Kidney epithelial cell (primary cell): ENCODE measurements at regions not wholly inside any gene's neighbourhood (a gene's known extent, or its start where the extent isn't known, plus 50 kb on each side); places are given as distances from the start of the nearest gene placed in this dataset.
"Not testable (repeated sequence)": the region's sequence is repeated elsewhere in the genome, so short reads cannot be mapped to it uniquely, and the experiment has no call there.

Source experiments
- DNase-seq: peaks from one replicate; pipeline ENCODE4 v3.0.0-alpha.2; 2010; ENCODE audit warnings: low read depth
- H3K27me3 ChIP-seq: 2 replicates; pipeline ENCODE4 v1.6.0; 2011; ENCODE audit warnings: low read length; ENCODE audit not compliant: control insufficient read depth, insufficient read depth
- H3K36me3 ChIP-seq: 2 replicates; pipeline ENCODE4 v1.5.1; 2011; ENCODE audit warnings: low read length; ENCODE audit not compliant: control insufficient read depth, insufficient read depth
- H3K4me3 ChIP-seq: 2 replicates; pipeline ENCODE4 v1.5.1; 2011; ENCODE audit warnings: low read depth, mild to moderate bottlenecking, control low read depth, low read length
- CTCF ChIP-seq: IDR thresholded peaks from 2 replicates; pipeline ENCODE4 v1.5.1; 2011; ENCODE audit warnings: mild to moderate bottlenecking, moderate library complexity, low read length, control low read depth, inconsistent platforms; ENCODE audit not compliant: insufficient read depth, poor library complexity, severe bottlenecking

GRCh38 chr2:239803102-239803765 is 221.9 kb downstream of the NDUFA10 start:
- no peak for TF ChIP-seq CTCF
- DNase-seq, result no peak

GRCh38 chr2:239802185-239802649 is 222.9 kb downstream of the NDUFA10 start:
- TF ChIP-seq CTCF, result no peak
- peaks cover 2% of the 10 kb centered on the region for H3K27me3 ChIP-seq
- no peak for DNase-seq
- no peak overlapping the region for H3K4me3 ChIP-seq
- H3K36me3 ChIP-seq, result no peaks in the 10 kb centered on the region

More at GRCh38 chr2:239803102-239803765, 221.9 kb downstream of the NDUFA10 start:
- H3K36me3 ChIP-seq, result no peaks in the 10 kb centered on the region
- H3K4me3 ChIP-seq, result no peak overlapping the region
- H3K27me3 ChIP-seq, result peaks cover 2% of the 10 kb centered on the region

- no peaks in the 10 kb centered on the region for H3K36me3 ChIP-seq
- no peak for DNase-seq
- TF ChIP-seq CTCF, result no peak
- peaks cover 2% of the 10 kb centered on the region for H3K27me3 ChIP-seq
- no peak overlapping the region for H3K4me3 ChIP-seq
These were observed 223.5 kb downstream of the NDUFA10 start for GRCh38 chr2:239801404-239802184.

- DNase-seq, result no peak
- no peak for TF ChIP-seq CTCF
- Histone ChIP-seq H3K36me3 (no peaks in the 10 kb centered on the region), H3K4me3 (no peak overlapping the region), H3K27me3 (peaks cover 2% of the 10 kb centered on the region)
These were observed 224.3 kb downstream of the NDUFA10 start for GRCh38 chr2:239800785-239801386.

GRCh38 chr2:239797316-239797715 is 227.8 kb downstream of the NDUFA10 start:
- H3K36me3 ChIP-seq, result no peaks in the 10 kb centered on the region
- peaks cover 2% of the 10 kb centered on the region for H3K27me3 ChIP-seq
- DNase-seq, result no peak
- no peak overlapping the region for H3K4me3 ChIP-seq
- no peak for TF ChIP-seq CTCF

GRCh38 chr2:239795761-239796160 is 229.4 kb downstream of the NDUFA10 start:
- not testable (repeated sequence) for H3K36me3 ChIP-seq, DNase-seq, H3K4me3 ChIP-seq, H3K27me3 ChIP-seq
